Lung (tissue), 11 donors: ENCODE measurements at regions not wholly inside any gene's neighbourhood (a gene's known extent, or its start where the extent isn't known, plus 50 kb on each side); places are given as distances from the start of the nearest gene placed in this dataset.

Source experiments
- ATAC-seq: fragments of 200-7000 bp; cut with Tn5 transposase; one replicate; pipeline ENCODE4 v1.9.1; 2020; ENCODE audit warnings: moderate number of reproducible peaks; ENCODE audit not compliant: insufficient read depth, low FRiP score
- DNase-seq, 3 donors: peaks; one replicate each; pipeline ENCODE4 v3.0.0-alpha.2; 2013 to 2017
- H3K27ac ChIP-seq, 2 donors: one replicate each; pipeline ENCODE4 v1.5.1; 2013; ENCODE audit warnings: mild to moderate bottlenecking in 2 of 2, moderate library complexity in 2 of 2, control low read depth in 1 of 2, inconsistent platforms in 1 of 2, low read depth in 1 of 2, low read length in 1 of 2
- H3K27me3 ChIP-seq, 3 donors: one replicate each; pipeline ENCODE4 v1.5.1; 2013; ENCODE audit warnings: low read length in 2 of 3; ENCODE audit not compliant: control insufficient read depth in 3 of 3, insufficient read depth in 3 of 3
- H3K36me3 ChIP-seq, 4 donors: one replicate each; pipeline ENCODE4 v1.5.1; 2013; ENCODE audit warnings: low read length in 4 of 4, mild to moderate bottlenecking in 1 of 4, moderate library complexity in 1 of 4; ENCODE audit not compliant: control insufficient read depth in 4 of 4, insufficient read depth in 4 of 4
- H3K4me1 ChIP-seq, 5 donors: one replicate each; pipeline ENCODE4 v1.5.1; 2013; ENCODE audit warnings: low read length in 5 of 5, mild to moderate bottlenecking in 2 of 5, moderate library complexity in 1 of 5; ENCODE audit not compliant: control insufficient read depth in 5 of 5, insufficient read depth in 5 of 5
- H3K4me3 ChIP-seq: one replicate; pipeline ENCODE4 v1.5.1; 2013; ENCODE audit warnings: mild to moderate bottlenecking, control low read depth, moderate library complexity
- H3K9ac ChIP-seq, 2 donors: one replicate each; pipeline ENCODE4 v1.5.1; 2013; ENCODE audit warnings: low read length in 2 of 2, control low read depth in 1 of 2; ENCODE audit not compliant: insufficient read depth in 1 of 2
- H3K9me3 ChIP-seq, 4 donors: one replicate each; pipeline ENCODE4 v1.5.1; 2013; ENCODE audit warnings: low read length in 3 of 4, mild to moderate bottlenecking in 1 of 4, moderate library complexity in 1 of 4; ENCODE audit not compliant: control insufficient read depth in 4 of 4, insufficient read depth in 3 of 4
- CTCF ChIP-seq: IDR thresholded peaks from 2 replicates; pipeline ENCODE4 v1.5.1; 2012; ENCODE audit warnings: mild to moderate bottlenecking; ENCODE audit errors: control extremely low read depth, extremely low read depth
- WGBS, 2 donors: extraction: QIAGEN DNeasy Blood & Tissue Kit; methylation state at CpG; one replicate each; pipeline ENCODE4 v1.1.7; 2013; 5-methylcytosine and 5-hydroxymethylcytosine counted together
- donor health status: control.
- donor health status: control.
- donor health status: Bipolar disorder and iron deficiency.
- donor health status: healthy.
- donor health status: DM: yes; HTN: yes; CAD: no.

GRCh38 chrX:95346856-95347255 is 1337.8 kb upstream of the DIAPH2 start:
- 43 to 69% methylated on average over 3 of the region's 3 CpGs for WGBS, 2 donors
- H3K9ac ChIP-seq, result no peak overlapping the region
- peak in 2 of 3 donors; percentile 6 to 31 for DNase-seq
- no peaks in the 10 kb centered on the region for H3K9me3 ChIP-seq
- no peak overlapping the region for H3K27ac ChIP-seq
- H3K36me3 ChIP-seq, result no peaks in the 10 kb centered on the region
- H3K4me3 ChIP-seq, result no peak overlapping the region
- no peak for TF ChIP-seq CTCF
- peaks cover 0 to 25% (median 0%) of the 10 kb centered on the region in 3 donors for H3K27me3 ChIP-seq
- no peak for ATAC-seq
- H3K4me1 ChIP-seq, result no peaks in the 10 kb centered on the region

- peaks cover 0 to 9% (median 0%) of the 10 kb centered on the region in 3 donors for H3K27me3 ChIP-seq
- H3K9me3 ChIP-seq, result no peaks in the 10 kb centered on the region
- no peak overlapping the region for H3K27ac ChIP-seq
- H3K4me1 ChIP-seq, result no peaks in the 10 kb centered on the region
- DNase-seq (no peak), ATAC-seq (no peak)
- H3K9ac ChIP-seq, result no peak overlapping the region
- H3K36me3 ChIP-seq, result no peaks in the 10 kb centered on the region
- no peak for TF ChIP-seq CTCF
- H3K4me3 ChIP-seq, result no peak overlapping the region
- WGBS, 2 donors, result 46 to 77% methylated on average over 6 of the region's 6 CpGs
Observed at GRCh38 chrX:95350774-95351488, 1333.7 kb upstream of the DIAPH2 start.

GRCh38 chrX:95367286-95367685 is 1317.4 kb upstream of the DIAPH2 start:
- H3K9ac ChIP-seq, result no peak overlapping the region

More at GRCh38 chrX:95367286-95367685, 1317.4 kb upstream of the DIAPH2 start:
- Histone ChIP-seq H3K27me3 (no peaks in the 10 kb centered on the region), H3K27ac (no peak overlapping the region), H3K4me3 (no peak overlapping the region), H3K36me3 (no peaks in the 10 kb centered on the region), H3K9me3 (peaks cover 0 to 2% (median 0%) of the 10 kb centered on the region in 4 donors), H3K4me1 (peaks cover 0 to 2% (median 0%) of the 10 kb centered on the region in 5 donors)
- TF ChIP-seq CTCF, result no peak
- ATAC-seq (no peak), DNase-seq (no peak)
- 78 to 96% methylated on average over 2 of the region's 2 CpGs for WGBS, 2 donors
